ENCODE measurements at regions not wholly inside any gene's neighbourhood (a gene's known extent, or its start where the extent isn't known, plus 50 kb on each side); places are given as distances from the start of the nearest gene placed in this dataset.

DNA sequence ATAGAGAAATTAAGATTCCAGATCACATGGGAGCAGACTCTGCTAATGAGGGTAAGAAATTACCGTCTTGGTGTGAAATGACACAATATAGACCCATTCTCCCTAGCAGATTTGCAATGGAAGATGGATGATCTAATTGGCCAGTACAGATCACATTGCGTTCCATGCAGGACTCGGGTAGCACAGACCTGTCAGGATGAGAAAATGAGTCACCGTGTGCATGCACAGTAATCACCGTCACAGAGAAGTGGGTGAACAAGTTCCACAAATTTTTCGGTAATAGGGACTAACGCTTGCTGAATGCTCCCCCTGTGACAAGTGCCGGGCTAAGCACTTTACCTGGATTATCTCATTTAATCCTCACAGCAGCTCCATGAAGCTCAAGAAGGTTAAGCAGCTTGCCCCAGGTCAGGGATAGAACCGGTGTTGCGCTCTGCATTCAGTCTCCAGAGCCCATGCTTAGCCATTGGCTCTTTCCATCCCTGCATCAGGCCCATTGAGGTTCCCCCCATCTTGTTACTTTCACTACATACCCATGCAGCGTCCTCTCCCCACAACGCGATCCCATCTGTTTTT is 375.6 kb downstream of the FBXW7 start:
- DNase-seq (ENCODE audit: low read depth), result no peak

DNA sequence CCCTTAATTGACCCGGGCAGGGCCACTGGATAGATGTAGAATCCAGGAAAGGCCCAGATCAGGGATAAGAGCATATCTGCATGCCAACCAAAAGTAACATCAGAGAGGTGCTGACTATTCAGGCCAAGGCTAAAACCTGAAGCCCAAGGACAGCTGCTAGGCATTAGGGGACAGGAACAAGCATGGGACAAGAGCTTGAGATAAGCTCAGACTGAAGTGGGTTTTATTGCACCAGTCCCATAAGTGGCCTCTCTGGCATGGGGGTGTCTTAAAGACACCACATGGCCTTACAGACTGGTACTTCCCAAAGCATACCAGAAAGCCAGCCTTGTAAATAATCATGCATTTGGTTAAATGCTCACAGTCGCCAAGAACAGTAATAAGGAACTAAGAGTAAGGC is 376.1 kb downstream of the FBXW7 start:
- no peak for DNase-seq (ENCODE audit: low read depth)

DNA sequence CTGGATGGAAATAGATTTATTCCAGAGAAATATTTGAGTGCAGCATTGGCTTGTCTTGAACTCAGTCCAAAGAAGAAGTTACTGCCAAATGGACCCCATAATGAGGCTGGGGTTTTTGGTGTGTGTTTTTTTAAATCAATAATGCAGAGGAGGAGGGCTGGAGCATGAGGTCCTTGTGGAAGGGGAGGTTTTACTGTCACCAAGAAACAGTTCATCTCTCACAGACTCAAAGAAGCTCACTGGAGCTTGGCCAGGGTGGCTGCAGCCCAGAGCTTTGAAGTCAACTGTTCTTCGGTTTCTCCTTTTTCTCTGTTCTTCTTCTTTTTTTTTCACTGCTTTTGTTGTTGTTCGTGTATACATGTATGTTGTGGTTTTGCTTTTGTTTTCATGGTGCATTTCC is 377.7 kb downstream of the FBXW7 start:
- DNase-seq (ENCODE audit: low read depth), result no peak

DNA sequence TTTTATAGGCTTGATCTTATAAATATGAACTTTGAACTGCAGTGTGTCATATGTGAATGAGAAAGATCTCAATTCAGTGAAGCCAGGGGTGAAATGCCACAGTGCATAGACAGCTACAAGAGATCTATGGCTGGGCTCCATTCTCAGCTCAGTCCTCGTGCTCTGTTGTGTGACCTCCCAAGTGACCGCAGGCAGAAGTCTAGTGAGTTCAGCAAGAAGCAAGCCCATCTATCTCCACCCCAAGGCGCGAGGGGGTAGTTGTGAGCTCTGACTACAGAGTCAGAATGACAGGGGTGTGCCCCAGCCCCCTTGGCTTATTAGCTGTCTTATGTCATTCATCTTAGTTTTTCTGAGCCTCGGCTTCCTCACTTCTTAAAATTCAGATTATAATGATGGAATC is 378.3 kb downstream of the FBXW7 start:
- DNase-seq (ENCODE audit: low read depth), result no peak

DNA sequence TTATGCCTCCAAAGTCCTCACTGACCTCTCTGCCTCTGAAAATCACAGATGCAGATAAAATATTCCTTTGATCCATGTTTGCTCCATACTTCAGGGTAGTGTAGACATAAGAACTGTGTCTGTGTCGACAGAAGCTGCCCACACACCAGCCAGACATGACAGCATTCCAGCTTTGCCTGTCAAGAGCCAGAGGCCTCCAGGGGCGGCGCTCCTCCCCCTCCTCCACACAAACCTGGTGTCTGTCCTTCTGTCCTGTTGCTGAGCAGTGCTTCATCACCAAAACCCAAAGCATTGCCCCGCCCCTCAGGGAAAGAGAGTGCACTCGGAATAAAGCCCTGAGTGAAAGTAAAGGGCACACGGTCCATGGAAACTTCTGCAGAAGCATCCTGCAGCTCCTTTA is 379.4 kb downstream of the FBXW7 start:
- DNase-seq (ENCODE audit: low read depth), result no peak

- DNase-seq (ENCODE audit: low read depth), result no peak
Observed at GRCh38 chr4:152155070-152155469, 380.8 kb downstream of the FBXW7 start.

- no peak for DNase-seq (ENCODE audit: low read depth)
Observed at GRCh38 chr4:152154433-152154832, 381.5 kb downstream of the FBXW7 start.

DNA sequence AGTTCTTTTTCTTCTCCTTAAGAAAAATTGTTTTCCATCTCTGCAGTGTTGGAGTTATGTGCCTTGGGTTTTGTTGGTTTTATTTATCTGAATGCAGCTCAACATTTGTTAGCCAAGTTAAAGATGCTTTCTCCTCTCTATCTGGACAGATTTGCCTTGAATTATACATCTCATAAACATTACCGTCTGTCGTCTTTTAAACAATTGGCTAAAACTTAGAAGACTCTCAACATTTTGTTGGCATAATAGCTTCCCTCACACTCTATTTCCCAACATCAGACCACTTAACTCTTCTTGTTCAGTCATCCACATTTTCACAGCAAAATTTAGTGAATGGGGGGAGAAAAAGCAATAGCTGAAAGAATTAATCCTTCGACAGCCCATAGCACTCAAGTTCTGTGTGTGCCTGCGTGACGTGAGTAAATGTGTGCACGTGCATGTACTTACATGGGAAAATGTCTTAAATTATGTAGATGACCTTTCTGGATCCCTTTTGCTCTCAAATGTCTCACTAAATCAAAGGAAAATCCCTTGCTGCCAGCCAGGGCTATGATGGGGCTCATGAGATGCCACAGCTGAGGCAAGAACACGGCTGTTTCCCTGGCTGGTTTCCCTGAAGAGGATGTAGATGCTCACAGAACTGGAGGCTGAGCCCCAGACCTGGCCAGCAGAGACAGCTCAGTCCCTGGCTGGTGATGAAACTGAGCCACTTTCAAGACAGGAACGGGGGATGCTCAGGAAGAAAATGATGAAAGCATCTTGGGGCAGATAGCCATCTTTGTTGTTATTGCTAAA is 382.2 kb downstream of the FBXW7 start:
- no peak for DNase-seq (ENCODE audit: low read depth)

- no peak for DNase-seq (ENCODE audit: low read depth)
Observed at GRCh38 chr4:152150214-152150613, 385.7 kb downstream of the FBXW7 start.

- DNase-seq (ENCODE audit: low read depth), result no peak
Observed at GRCh38 chr4:152149745-152150144, 386.1 kb downstream of the FBXW7 start.

DNA sequence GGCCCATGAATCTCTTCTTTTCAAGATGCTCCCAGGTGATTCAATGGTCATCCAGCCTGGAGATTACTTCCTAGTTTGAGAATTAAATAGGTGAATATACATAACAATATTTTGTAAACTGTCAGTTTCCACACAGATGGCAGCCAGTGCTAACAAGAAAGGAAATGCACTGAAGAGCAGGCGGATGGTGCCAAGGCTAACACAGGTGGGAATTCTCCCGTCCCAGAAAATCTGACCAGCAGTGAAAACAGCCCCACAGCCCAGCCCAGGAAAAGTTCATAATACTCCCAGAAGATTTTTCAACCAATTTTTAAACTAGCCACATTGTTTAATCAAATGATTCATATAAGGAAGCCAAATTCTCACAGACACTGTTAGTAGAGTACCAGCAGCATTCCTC is 387.2 kb upstream of the GATB start:
- no peak for DNase-seq (ENCODE audit: low read depth)

- DNase-seq (ENCODE audit: low read depth), result no peak
Observed at GRCh38 chr4:152146244-152146643, 385.4 kb upstream of the GATB start.

DNA sequence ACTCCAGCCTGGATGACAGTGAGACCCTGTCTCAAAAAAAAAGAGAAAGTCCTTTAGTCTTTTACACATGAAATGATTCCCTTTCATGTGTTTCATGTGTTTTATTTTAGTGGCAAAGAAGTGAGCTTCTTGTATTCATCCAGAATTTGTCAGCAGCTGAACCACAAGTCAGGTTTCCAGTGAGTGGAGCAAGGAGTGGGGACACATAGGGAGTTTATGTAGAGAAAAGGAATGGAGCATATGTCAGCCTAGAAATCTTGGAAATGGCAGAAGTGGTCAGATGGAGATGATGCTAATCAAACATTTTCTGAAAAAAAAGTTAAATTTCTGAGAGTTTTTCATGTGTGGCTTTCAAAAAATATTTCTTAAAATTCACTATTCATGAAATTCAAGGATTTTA is 383.0 kb upstream of the GATB start:
- no peak for DNase-seq (ENCODE audit: low read depth)

- DNase-seq (ENCODE audit: low read depth), result no peak
Observed at GRCh38 chr4:152138451-152138850, 377.6 kb upstream of the GATB start.

DNA sequence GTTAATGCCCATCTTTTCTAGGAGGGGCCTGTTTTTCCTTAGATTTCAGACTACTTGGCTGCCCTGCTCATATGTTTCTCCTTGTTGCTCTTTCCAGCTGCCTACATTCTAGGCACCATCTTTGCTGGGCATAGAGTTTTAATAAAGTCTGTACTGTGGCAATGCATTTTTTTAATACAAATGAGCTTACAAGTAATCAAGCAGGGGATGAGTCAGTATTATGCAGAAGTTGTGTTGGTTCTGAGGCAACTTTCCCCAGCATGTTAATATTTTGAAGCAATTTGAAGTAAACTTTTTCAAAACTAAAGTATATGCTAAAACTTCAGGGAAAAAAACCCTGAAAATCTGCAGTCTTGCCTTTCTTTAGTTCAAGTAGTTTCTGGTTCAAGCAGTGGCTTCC is 372.0 kb upstream of the GATB start:
- no peak for DNase-seq (ENCODE audit: low read depth)

GRCh38 chr4:152128356-152128755 is 367.5 kb upstream of the GATB start:
- no peak for DNase-seq (ENCODE audit: low read depth)

- no peak for DNase-seq (ENCODE audit: low read depth)
Observed at GRCh38 chr4:152126238-152126637, 365.4 kb upstream of the GATB start.

GRCh38 chr4:152118819-152119553 is 358.2 kb upstream of the GATB start:
- no peak for DNase-seq (ENCODE audit: low read depth)

DNA sequence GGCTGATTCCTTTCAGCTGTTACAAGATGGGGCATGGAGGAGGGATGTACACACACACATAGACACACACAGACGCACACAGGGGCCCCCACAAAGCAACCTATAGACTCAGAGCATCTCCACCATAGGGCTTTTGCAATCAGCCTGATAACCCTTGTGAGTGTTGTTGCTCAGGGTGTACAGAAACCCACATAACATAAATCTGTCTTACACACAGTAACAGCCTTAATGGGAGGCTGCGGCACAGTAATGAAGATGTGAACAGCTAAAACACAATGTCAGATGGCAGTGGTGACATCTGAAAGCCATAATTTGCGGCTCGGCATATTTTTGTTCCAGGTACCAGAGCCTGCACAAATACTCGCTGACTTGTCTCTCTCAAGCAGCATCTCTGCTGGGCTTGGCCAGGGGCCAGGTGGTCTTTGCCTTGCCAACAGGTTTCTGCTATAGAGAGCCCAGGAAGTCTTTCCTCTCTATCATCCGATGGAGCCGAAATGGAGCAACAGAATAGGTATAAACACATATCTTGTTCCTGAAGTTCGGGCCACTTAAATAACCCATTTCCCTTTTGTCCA is 357.2 kb upstream of the GATB start:
- no peak for DNase-seq (ENCODE audit: low read depth)

DNA sequence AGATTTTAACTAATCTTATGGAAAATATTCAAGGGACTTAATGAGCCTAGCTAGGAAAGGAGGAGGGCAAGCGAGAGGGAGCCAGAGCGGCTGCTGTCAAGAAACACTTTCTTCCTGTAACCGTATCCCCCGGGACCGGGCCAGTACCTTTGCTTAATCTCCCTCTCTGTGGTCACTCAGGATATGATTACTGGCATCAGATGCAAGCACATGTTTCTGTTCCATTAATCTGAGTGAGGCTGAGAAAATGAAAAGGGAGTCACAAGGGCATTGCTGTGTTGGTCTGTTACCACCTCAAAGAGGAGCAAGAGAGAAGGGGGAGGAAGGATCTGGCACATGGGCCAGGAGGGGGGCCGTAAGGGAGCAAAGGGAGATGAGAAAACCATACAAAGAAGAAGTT is 356.7 kb upstream of the GATB start:
- DNase-seq (ENCODE audit: low read depth), result no peak

GRCh38 chr4:152117054-152117453 is 356.2 kb upstream of the GATB start:
- no peak for DNase-seq (ENCODE audit: low read depth)

DNA sequence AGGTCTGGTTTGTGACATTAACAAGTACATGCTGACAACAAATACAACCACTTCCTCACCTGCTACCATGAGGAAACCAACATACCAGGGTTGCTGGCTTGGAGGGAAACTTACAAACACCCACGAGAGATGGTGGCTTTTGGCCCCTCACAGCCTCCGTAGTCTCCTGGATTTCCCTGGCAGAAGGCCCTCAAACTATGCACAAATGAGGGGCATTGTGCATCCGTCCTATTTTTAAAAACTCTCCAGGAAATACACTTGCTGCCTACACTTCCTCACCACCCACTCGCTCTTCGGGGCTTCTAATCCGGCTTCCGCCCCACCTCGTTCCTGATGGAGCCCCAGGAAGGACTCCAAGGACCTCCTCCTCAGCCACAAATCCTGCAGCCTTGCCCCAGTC is 355.0 kb upstream of the GATB start:
- DNase-seq (ENCODE audit: low read depth), result no peak

DNA sequence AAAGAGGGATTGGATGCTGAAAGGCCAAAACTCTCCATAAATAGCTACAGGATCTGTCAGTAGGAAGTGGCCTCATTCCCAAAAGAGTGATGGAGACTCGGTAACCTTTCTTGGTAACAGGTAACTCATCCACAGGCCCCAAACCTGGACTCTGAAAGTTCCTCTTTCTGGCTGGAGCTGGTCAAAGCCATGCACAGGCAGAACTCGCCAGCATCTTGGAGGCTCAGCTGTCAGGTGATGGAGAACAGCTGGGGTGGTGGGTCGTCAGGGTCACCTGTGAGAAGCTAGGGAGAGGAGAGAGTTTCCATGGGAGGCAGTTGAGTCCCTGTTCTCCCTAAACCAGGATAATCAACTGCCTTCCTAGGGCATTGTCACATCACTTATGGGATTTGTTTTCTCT is 354.3 kb upstream of the GATB start:
- no peak for DNase-seq (ENCODE audit: low read depth)
